GM21447 (cell line): ENCODE measurements at regions not wholly inside any gene's neighbourhood (a gene's known extent, or its start where the extent isn't known, plus 50 kb on each side); places are given as distances from the start of the nearest gene placed in this dataset.

ENCODE experiments used
- ATAC-seq: cut with Tn5 transposase; IDR thresholded peaks from one replicate; pipeline ENCODE4 v1.9.1; 2021; ENCODE audit not compliant: unreplicated experiment

GRCh38 chr13:22214184-22214583, 543.3 kb downstream of the FGF9 start:
- no peak for ATAC-seq

DNA sequence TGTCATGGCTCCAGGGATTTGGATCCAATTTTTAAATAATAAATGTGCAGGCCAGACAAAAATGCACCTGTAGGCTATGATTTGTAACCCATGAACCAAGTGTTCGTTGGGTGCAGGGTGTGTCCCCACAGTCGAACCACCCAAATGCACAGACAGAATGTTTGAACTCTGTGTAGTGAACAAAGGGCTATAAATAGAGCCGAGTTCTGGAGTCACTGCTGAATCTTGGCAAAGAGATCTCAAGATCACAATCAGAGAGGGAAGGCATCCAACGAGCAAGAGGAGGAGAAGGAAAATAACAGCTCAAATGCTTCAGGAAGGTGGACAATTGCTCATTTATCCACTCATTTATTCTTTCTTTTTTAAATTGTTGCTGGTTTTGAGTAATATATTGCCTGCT, 547.9 kb downstream of the FGF9 start:
- no peak for ATAC-seq

DNA sequence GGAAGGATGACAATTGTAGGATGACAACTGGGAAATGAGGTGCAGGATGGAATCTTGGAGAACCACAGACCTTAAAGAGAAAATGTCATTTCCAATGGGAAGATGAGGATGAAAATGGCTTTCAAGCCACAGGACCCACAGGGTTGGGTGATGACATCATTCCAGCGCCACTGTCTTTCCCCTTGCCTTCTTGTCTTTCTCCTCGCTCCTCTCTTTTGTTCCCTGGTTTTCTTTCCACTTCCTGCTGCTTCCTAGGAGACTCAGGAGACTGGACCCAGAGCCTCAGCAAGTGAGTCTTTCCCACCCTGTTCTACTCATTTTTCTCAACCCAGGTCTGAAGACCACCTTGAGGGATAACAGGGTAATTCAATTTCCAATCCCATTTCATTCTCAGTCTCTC, 548.8 kb downstream of the FGF9 start:
- ATAC-seq, result no peak

DNA sequence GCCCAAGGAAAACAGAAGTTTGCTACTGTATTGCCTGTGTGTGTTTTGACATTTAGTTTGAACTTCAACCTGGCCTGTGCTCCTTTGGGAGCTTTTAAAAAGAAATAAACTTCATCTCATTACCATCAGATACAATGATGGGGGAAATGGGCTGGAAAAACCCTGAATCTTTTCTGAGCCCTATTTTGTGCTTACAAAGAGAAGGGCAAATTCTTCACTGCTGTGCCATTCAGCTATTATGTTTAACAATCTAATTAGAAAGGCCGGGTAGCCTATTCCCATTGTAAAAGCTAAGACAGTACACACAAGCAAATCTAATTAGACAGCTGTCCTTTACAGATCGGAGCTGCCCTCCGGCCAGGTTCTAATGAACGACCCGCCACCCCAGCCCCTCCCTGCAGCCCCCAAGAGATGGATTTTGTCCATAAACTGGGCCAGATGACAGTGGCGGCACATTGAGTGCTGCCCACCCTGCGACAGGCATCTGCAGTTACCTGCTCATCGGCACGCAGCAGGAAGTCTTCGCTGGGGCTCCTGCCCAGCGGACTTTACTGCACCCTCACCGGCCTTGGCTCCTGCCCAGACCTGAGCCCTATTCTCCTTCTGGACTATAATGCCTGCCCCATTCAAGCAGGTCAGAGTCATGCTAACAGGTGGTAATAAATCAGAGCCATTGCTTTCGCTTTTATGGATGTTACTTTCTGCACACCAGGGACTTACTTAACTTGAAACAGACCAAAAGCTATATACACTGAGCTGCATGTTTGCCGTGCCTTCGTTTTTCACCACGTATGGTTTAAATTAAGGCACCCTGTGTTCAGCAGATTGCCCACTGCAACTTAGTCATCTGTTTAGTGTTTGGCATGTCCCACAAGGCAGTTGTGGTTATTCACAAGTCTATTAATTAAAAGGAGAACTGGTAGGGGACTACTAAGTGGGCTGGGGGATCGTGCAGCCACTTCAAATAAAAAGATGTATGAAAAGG, 549.6 kb downstream of the FGF9 start:
- no peak for ATAC-seq

- ATAC-seq, result no peak
Measured at GRCh38 chr13:22223411-22223810, 552.5 kb downstream of the FGF9 start.

GRCh38 chr13:22226086-22226485, 555.2 kb downstream of the FGF9 start:
- no peak for ATAC-seq

DNA sequence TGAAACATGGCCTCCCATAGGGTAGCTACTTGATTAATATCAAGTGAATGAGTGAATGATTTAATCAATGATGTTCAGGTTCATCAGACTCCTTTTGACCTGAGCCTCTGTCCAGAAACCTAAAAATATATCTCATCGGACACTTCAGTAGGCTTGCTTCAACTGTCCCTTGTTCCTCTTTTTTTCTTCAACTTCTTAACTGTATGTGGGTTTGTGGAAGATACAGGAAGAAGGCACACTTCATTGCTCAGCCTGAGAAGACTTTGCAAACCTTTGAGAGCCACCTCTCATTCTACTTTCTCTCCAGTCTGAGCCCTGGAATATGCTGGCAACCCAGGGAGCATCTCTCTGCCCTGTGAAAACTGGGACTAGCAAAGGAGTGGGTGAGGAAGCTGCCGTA, 557.0 kb downstream of the FGF9 start:
- no peak for ATAC-seq

DNA sequence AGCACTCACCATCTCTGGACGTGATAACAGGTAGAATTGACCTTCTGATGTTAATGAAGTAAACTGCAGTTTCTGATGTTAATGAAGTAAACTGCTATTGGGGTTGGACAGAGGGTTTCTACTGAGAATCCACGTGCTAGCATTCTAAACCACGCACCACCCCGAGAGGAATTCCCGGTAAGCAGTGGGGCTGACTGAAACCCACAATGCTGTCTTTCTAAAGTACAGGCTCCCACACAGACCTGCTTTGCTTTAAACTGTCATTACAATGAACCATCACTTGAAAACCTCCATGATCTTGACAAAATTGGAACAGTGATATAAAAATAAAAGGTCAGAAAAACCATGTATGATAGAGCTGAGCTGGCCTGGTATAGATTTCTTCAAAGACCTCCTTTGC, 559.0 kb downstream of the FGF9 start:
- no peak for ATAC-seq

- ATAC-seq, result no peak
Measured at GRCh38 chr13:22232186-22232585, 561.3 kb downstream of the FGF9 start.

DNA sequence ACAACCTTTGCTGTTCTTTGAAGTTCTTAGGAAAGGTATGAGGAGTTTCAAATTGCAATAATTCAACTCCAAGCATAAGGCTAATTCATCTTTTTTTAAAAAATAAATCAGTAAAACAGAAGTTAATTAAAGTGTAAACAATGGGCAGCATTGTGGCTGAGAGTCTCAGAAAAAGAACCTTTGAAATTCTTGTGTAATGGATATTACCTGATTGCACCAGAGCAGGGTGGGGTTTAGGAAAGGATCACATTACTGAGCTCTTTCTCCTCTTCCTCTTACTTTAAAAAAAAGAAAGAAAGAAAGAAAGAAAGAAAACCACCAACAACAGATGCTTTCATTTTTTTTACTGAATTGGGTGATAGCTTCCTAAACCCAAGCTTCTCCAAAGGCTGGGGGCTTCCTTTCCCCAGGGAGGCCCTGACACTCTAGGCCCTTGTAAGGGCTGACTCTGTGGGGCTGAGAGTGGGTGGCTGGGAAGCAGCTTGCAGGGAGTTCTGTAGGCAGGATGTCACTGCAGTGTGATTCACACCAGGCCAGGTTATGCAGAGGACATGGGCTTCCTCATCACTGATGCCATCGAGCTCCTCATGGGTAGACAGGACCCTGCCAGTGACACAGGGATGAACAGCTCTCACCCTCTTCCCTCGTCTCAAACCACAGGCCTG, 564.5 kb downstream of the FGF9 start:
- ATAC-seq, result no peak

- ATAC-seq, result no peak
Measured at GRCh38 chr13:22235950-22236290, 565.0 kb downstream of the FGF9 start.

GRCh38 chr13:22238269-22238668, 567.4 kb downstream of the FGF9 start:
- no peak for ATAC-seq

GRCh38 chr13:22240716-22241115, 569.8 kb downstream of the FGF9 start:
- ATAC-seq, result no peak

- no peak for ATAC-seq
Measured at GRCh38 chr13:22243469-22244163, 572.7 kb downstream of the FGF9 start.

DNA sequence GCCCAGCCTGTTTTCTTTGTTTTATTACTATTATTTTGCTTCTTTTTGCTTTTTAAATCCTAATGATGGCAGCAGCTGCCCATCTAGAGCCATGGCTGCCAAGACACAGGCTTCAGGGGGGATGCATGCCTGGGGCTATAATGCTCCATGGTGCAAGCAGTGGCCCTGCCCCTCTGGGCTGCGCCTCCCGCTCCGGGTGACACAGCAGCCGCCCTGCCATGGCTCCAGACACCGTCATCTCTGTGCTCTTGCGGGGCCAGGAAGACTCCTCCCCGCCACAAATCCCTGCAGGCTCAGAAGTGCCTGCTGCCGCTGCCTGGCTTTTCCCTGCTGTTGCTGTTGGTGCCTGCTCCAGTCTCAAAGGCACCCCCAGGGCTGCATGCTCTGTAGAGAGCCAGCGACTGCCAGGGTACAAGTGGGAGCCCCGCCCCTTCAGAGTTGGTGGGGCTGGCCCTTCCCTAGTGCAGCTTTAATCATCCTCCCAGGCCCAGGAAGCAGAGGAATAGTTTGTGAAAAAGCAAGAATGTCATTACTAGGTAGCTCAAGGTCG, 581.5 kb downstream of the FGF9 start:
- ATAC-seq, result no peak

DNA sequence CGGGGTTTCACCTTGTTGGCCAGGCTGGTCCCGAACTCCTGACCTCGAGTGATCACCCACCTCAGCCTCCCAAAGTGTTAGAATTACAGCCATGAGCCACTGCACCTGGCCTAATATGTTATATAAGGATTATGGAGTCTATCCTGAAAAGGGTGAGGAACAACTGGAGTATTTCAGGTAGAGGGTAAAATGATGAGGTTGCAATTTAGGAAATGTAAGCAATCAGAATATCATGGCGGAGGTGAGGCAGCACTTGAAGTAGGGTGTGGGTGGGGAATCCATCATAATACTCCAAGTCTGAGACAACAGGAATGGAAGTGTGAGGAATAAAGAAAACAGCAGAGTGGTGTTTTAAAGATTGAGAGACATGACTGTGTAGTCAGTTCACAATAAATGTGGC, 582.2 kb downstream of the FGF9 start:
- no peak for ATAC-seq

DNA sequence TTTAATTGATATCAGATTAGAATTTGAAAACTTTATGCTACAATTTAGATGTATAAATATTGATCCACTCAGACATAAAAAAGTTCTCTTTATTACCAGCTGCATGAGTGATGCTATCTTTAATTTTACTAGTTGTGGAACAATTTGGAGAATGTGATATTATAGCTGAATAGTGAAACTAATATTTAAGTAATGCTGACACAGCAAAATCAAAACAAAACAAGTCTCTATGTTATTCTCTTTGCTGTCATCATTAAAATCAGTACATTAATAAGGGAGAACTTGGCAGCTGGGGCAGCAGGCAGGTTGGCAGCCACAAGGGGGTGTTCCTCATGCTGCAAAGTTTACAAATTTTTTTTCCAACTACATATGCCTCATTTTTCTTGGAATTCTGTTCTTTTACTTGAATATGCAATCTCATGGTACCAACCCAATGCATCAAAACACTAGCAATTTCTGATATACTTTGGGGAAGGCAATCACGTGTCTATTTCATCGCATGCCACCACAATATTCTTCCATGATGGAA, 585.3 kb downstream of the FGF9 start:
- ATAC-seq, result no peak

DNA sequence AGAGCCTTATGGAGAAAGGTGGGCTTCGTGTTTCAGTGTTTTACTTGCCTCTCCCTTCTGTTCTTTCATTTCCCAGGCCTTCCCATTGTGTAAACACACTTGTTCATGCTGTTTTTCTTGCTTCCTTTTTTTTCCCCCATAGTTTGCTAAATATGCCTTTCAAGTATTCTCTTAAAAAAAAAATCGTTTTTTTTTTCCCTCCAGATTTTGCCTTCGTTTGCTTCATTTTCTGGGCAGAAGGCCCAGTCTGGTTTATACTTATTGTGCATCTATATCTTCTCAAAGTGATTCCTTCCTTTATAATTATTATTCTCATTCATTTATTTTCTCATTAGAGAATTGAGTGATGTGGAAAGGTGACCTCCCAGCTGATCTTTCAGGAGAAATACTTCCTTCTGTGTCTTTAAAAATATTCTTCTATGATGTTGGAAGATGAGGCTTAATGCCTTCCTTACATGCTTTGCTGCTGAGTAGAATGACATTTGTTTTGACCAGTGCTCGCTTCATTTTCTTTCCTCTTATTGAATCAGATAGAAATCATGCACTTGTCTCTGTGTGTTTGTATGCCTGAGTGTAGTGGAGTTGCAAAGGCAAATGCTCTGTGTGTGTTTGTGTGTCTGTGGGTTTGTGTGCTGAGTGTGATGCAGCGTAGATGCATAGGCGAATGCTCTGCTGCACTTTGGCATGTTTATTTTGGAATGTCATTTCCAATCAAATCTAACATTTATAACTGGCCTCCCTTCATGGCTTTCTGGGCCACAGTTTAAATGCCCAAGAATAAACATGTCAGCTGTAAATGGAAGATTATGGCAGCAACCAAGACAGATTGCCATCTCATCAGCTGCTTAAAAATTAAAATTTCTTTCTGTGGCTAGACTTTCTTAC, 591.4 kb downstream of the FGF9 start:
- ATAC-seq, result no peak

GRCh38 chr13:22263185-22263584, 592.3 kb downstream of the FGF9 start:
- ATAC-seq, result no peak

DNA sequence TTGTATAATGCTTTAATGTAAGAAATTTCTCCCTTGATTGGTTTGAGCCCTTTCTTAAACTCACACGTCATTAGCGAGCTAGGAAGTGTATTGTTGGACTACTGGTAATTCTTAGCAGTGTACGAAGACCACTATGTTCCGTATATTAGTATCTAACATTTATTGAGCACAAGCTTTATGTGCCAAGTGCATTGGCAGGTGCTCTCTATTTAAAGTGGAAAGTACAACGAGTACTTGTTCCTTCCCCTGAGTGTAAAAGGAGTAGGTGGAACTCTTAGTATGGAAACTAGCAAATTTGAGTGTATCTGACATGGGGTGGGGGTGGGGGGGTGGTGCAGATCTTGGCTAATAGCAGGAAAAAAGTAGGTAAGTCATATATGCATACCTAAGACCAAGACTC, 594.7 kb downstream of the FGF9 start:
- no peak for ATAC-seq
